Fibroblast of lung (primary cell): ENCODE measurements at regions not wholly inside any gene's neighbourhood (a gene's known extent, or its start where the extent isn't known, plus 50 kb on each side); places are given as distances from the start of the nearest gene placed in this dataset.
"Not testable (repeated sequence)": the region's sequence is repeated elsewhere in the genome, so short reads cannot be mapped to it uniquely, and the experiment has no call there.

ENCODE experiments used
- EZH2 ChIP-seq: IDR thresholded peaks from 2 replicates; pipeline ENCODE4 v1.5.1; 2012; ENCODE audit warnings: low read length, control low read depth, mild to moderate bottlenecking; ENCODE audit errors: missing control alignments
- TF ChIP-seq, protein P1 (sequence below), 2 donors: IDR thresholded peaks in 1 of 2; conservative IDR thresholded peaks in 1 of 2; 1 replicate in 1 of 2; 2 replicates in 1 of 2; pipeline ENCODE4 v1.5.1; 2011 to 2012; ENCODE audit warnings: low read length in 2 of 2, control low read depth in 1 of 2, inconsistent platforms in 1 of 2, low read depth in 1 of 2, mild to moderate bottlenecking in 1 of 2

DNA sequence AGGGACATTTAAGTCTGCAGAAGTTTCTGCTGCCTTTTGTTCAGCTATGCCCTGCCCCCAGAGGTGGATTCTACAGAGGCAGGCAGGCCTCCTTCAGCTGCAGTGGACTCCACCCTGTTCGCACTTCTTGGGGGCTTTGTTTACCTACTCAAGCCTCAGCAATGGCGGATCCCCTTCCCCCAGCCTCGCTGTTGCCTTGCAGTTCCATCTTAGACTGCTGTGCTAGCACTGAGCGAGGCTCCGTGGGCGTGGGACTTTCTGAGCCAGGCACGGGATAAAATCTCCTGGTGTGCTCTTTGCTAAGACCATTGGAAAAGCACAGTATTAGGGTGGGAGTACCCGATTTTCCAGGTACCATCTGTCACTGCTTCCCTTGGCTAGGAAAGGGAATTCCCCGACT lies 1475.8 kb upstream of the ADGRL3 start:
- TF ChIP-seq, protein P1, sequence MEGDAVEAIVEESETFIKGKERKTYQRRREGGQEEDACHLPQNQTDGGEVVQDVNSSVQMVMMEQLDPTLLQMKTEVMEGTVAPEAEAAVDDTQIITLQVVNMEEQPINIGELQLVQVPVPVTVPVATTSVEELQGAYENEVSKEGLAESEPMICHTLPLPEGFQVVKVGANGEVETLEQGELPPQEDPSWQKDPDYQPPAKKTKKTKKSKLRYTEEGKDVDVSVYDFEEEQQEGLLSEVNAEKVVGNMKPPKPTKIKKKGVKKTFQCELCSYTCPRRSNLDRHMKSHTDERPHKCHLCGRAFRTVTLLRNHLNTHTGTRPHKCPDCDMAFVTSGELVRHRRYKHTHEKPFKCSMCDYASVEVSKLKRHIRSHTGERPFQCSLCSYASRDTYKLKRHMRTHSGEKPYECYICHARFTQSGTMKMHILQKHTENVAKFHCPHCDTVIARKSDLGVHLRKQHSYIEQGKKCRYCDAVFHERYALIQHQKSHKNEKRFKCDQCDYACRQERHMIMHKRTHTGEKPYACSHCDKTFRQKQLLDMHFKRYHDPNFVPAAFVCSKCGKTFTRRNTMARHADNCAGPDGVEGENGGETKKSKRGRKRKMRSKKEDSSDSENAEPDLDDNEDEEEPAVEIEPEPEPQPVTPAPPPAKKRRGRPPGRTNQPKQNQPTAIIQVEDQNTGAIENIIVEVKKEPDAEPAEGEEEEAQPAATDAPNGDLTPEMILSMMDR (conservative IDR thresholded peaks at IDR 0.05 in 1 of 2, IDR thresholded peaks at IDR 0.05 in 1 of 2; ENCODE audit: low read depth in 1 of 2, low read length in 2 of 2) = not testable (repeated sequence)
- not testable (repeated sequence) for TF ChIP-seq EZH2
